Liver (tissue), 8 donors: ENCODE measurements at regions not wholly inside any gene's neighbourhood (a gene's known extent, or its start where the extent isn't known, plus 50 kb on each side); places are given as distances from the start of the nearest gene placed in this dataset.

Experiments used
- DNase-seq: peaks from one replicate; pipeline ENCODE4 v3.0.0-alpha.2; 2017; ENCODE audit warnings: low spot score
- H3K27ac ChIP-seq, 2 donors: one replicate each; pipeline ENCODE4 v1.7.0; 2013; ENCODE audit warnings: inconsistent platforms in 2 of 2, low read length in 2 of 2, control low read depth in 1 of 2, low read depth in 1 of 2, mild to moderate bottlenecking in 1 of 2
- H3K27me3 ChIP-seq, 4 donors: one replicate each; pipeline versions ENCODE4 v1.6.1 to v1.7.0; 2013; ENCODE audit warnings: low read length in 3 of 4, inconsistent platforms in 1 of 4, mild to moderate bottlenecking in 1 of 4, moderate library complexity in 1 of 4; ENCODE audit not compliant: control insufficient read depth in 4 of 4, insufficient read depth in 4 of 4
- H3K36me3 ChIP-seq, 4 donors: one replicate each; pipeline versions ENCODE4 v1.6.1 to v1.7.0; 2013; ENCODE audit warnings: low read length in 3 of 4, mild to moderate bottlenecking in 3 of 4, low read depth in 1 of 4, moderate library complexity in 1 of 4; ENCODE audit not compliant: control insufficient read depth in 4 of 4, insufficient read depth in 3 of 4
- H3K4me1 ChIP-seq, 4 donors: one replicate each; pipeline versions ENCODE4 v1.6.1 to v1.7.0; 2013; ENCODE audit warnings: low read length in 3 of 4, mild to moderate bottlenecking in 3 of 4, moderate library complexity in 1 of 4; ENCODE audit not compliant: control insufficient read depth in 4 of 4, insufficient read depth in 4 of 4
- H3K4me3 ChIP-seq, 3 donors: one replicate each; pipeline versions ENCODE4 v1.6.1 to v1.7.0; 2013; ENCODE audit warnings: low read length in 3 of 3, control low read depth in 1 of 3, low read depth in 1 of 3, mild to moderate bottlenecking in 1 of 3
- H3K9ac ChIP-seq, 2 donors: one replicate each; pipeline ENCODE4 v1.7.0; 2013; ENCODE audit warnings: low read length in 2 of 2, mild to moderate bottlenecking in 2 of 2, moderate library complexity in 2 of 2, control low read depth in 1 of 2, low read depth in 1 of 2
- H3K9me3 ChIP-seq, 4 donors: one replicate each; pipeline versions ENCODE4 v1.6.1 to v1.7.0; 2013; ENCODE audit warnings: low read length in 3 of 4; ENCODE audit not compliant: control insufficient read depth in 4 of 4
- ATF3 ChIP-seq: IDR thresholded peaks from 2 replicates; pipeline ENCODE4 v1.6.1; 2016; ENCODE audit warnings: antibody characterized with exemption
- CTCF ChIP-seq: fragments of 150-350 bp; IDR thresholded peaks from 2 replicates; pipeline ENCODE4 v1.5.1; 2017; ENCODE audit warnings: improper control_type of control experiment, low read depth, low read length; ENCODE audit not compliant: missing input control
- EGR1 ChIP-seq, 2 donors: IDR thresholded peaks; 2 replicates each; pipeline ENCODE4 v1.6.1; 2016 to 2018; ENCODE audit warnings: antibody characterized with exemption in 2 of 2, low read depth in 2 of 2
- FOXA1 ChIP-seq: IDR thresholded peaks from 2 replicates; pipeline ENCODE4 v1.6.1; 2016; ENCODE audit warnings: antibody characterized with exemption
- FOXA2 ChIP-seq: IDR thresholded peaks from 2 replicates; pipeline ENCODE4 v1.6.1; 2016; ENCODE audit warnings: antibody characterized with exemption
- GABPA ChIP-seq, 2 donors: IDR thresholded peaks in 1 of 2; conservative IDR thresholded peaks in 1 of 2; 2 replicates each; pipeline ENCODE4 v1.6.1; 2016; ENCODE audit warnings: antibody characterized with exemption in 2 of 2, mild to moderate bottlenecking in 1 of 2, moderate library complexity in 1 of 2
- HNF4A ChIP-seq, 2 donors: conservative IDR thresholded peaks; 2 replicates each; pipeline ENCODE4 v1.6.1; 2016; ENCODE audit warnings: antibody characterized with exemption in 2 of 2, mild to moderate bottlenecking in 2 of 2
- HNF4G ChIP-seq: IDR thresholded peaks from 2 replicates; pipeline ENCODE4 v1.6.1; 2016; ENCODE audit warnings: antibody characterized with exemption
- JUND ChIP-seq, 2 donors: IDR thresholded peaks; 2 replicates each; pipeline ENCODE4 v1.6.1; 2016; ENCODE audit warnings: antibody characterized with exemption in 2 of 2
- MAX ChIP-seq: IDR thresholded peaks from 2 replicates; pipeline ENCODE4 v1.6.1; 2016; ENCODE audit warnings: antibody characterized with exemption
- NR2F2 ChIP-seq: IDR thresholded peaks from 2 replicates; pipeline ENCODE4 v1.6.1; 2016; ENCODE audit warnings: antibody characterized with exemption
- RAD21 ChIP-seq, 2 donors: IDR thresholded peaks; 2 replicates each; pipeline ENCODE4 v1.6.1; 2016; ENCODE audit warnings: antibody characterized with exemption in 2 of 2, mild to moderate bottlenecking in 2 of 2
- REST ChIP-seq: IDR thresholded peaks from 2 replicates; pipeline ENCODE4 v1.6.1; 2016; ENCODE audit warnings: antibody characterized with exemption, mild to moderate bottlenecking
- RXRA ChIP-seq, 2 donors: IDR thresholded peaks; 2 replicates each; pipeline ENCODE4 v1.6.1; 2017 to 2018; ENCODE audit warnings: antibody characterized with exemption in 2 of 2, mild to moderate bottlenecking in 1 of 2
- SP1 ChIP-seq: IDR thresholded peaks from 2 replicates; pipeline ENCODE4 v1.6.1; 2018; ENCODE audit warnings: antibody characterized with exemption, mild to moderate bottlenecking
- TAF1 ChIP-seq: conservative IDR thresholded peaks from 2 replicates; pipeline ENCODE4 v1.6.1; 2016; ENCODE audit warnings: antibody characterized with exemption, mild to moderate bottlenecking
- YY1 ChIP-seq: IDR thresholded peaks from 2 replicates; pipeline ENCODE4 v1.6.1; 2016; ENCODE audit warnings: antibody characterized with exemption, mild to moderate bottlenecking
- ZBTB33 ChIP-seq: IDR thresholded peaks from 2 replicates; pipeline ENCODE4 v1.6.1; 2016; ENCODE audit warnings: antibody characterized with exemption
- WGBS: extraction: QIAGEN DNeasy Blood & Tissue Kit; methylation state at CpG from one replicate; pipeline ENCODE4 v1.1.7; 2013; 5-methylcytosine and 5-hydroxymethylcytosine counted together
- donor health status: healthy.
- donor health status: healthy.
- donor health status: healthy.
- donor health status: healthy.
- donor health status: healthy.

GRCh38 chr10:125248489-125248888 lies 88.1 kb upstream of the CTBP2 start:
- Histone ChIP-seq H3K4me1 (no peaks in the 10 kb centered on the region), H3K36me3 (no peaks in the 10 kb centered on the region), H3K27me3 (peaks cover 0 to 11% (median 0%) of the 10 kb centered on the region in 4 donors), H3K27ac (no peak overlapping the region), H3K4me3 (no peak overlapping the region), H3K9me3 (peaks cover 0 to 5% (median 1%) of the 10 kb centered on the region in 4 donors), H3K9ac (no peak overlapping the region)
- DNase-seq: no peak
- WGBS: 62% methylated on average over 3 of the region's 3 CpGs
- TF ChIP-seq SP1: no peak
- TF ChIP-seq NR2F2: no peak
- no peak for TF ChIP-seq RXRA (IDR thresholded peaks at IDR 0.05)

- no peak overlapping the region for H3K27ac ChIP-seq
- no peaks in the 10 kb centered on the region for H3K4me1 ChIP-seq
- TF ChIP-seq NR2F2 (no peak), MAX (no peak), FOXA1 (no peak), HNF4G (no peak), GABPA (IDR thresholded peaks at IDR 0.05 in 1 of 2, conservative IDR thresholded peaks at IDR 0.05 in 1 of 2) (no peak), ZBTB33 (no peak), HNF4A (conservative IDR thresholded peaks at IDR 0.05) (no peak), EGR1 (IDR thresholded peaks at IDR 0.05; ENCODE audit: low read depth in 2 of 2) (no peak), JUND (IDR thresholded peaks at IDR 0.05) (no peak), RXRA (IDR thresholded peaks at IDR 0.05) (no peak), CTCF (no peak), RAD21 (IDR thresholded peaks at IDR 0.05) (no peak), ATF3 (no peak), REST (no peak), YY1 (no peak), SP1 (no peak), FOXA2 (no peak), TAF1 (no peak)
- no peaks in the 10 kb centered on the region for H3K36me3 ChIP-seq
- H3K4me3 ChIP-seq: no peak overlapping the region
- H3K9ac ChIP-seq: no peak overlapping the region
- peaks cover 0 to 11% (median 0%) of the 10 kb centered on the region in 4 donors for H3K27me3 ChIP-seq
- H3K9me3 ChIP-seq: no peaks in the 10 kb centered on the region
- 78% methylated on average over 8 of the region's 8 CpGs for WGBS
- no peak for DNase-seq
Observed at GRCh38 chr10:125247576-125247975, 87.2 kb upstream of the CTBP2 start.
